NCI-H82 (cell line): ENCODE measurements at regions not wholly inside any gene's neighbourhood (a gene's known extent, or its start where the extent isn't known, plus 50 kb on each side); places are given as distances from the start of the nearest gene placed in this dataset.

Source experiments
- DNase-seq: peaks from one replicate; lab custom pipeline; 2025; lab: John Stamatoyannopoulos, UW

- DNase-seq: no peak
Observed at GRCh38 chr1:209021622-209022021, 561.9 kb upstream of the CAMK1G start.

GRCh38 chr1:209023790-209024189 is 559.7 kb upstream of the CAMK1G start:
- no peak for DNase-seq

- DNase-seq: no peak
Observed at GRCh38 chr1:209029737-209030136, 553.8 kb upstream of the CAMK1G start.

GRCh38 chr1:209030454-209031167 is 552.9 kb upstream of the CAMK1G start:
- no peak for DNase-seq

GRCh38 chr1:209037064-209037463 is 546.5 kb upstream of the CAMK1G start:
- DNase-seq: no peak

GRCh38 chr1:209038316-209038715 is 545.2 kb upstream of the CAMK1G start:
- DNase-seq: no peak

GRCh38 chr1:209038735-209039134 is 544.8 kb upstream of the CAMK1G start:
- DNase-seq: no peak

GRCh38 chr1:209040351-209040750 is 543.2 kb upstream of the CAMK1G start:
- no peak for DNase-seq

GRCh38 chr1:209041927-209042326 is 541.6 kb upstream of the CAMK1G start:
- no peak for DNase-seq

- no peak for DNase-seq
Observed at GRCh38 chr1:209042413-209042812, 541.1 kb upstream of the CAMK1G start.

- no peak for DNase-seq
Observed at GRCh38 chr1:209045331-209046057, 538.0 kb upstream of the CAMK1G start.

GRCh38 chr1:209046058-209046417 is 537.5 kb upstream of the CAMK1G start:
- DNase-seq: no peak

- DNase-seq: no peak
Observed at GRCh38 chr1:209046935-209047334, 536.6 kb upstream of the CAMK1G start.

- DNase-seq: no peak
Observed at GRCh38 chr1:209048941-209049669, 534.4 kb upstream of the CAMK1G start.

- no peak for DNase-seq
Observed at GRCh38 chr1:209051570-209051969, 531.9 kb upstream of the CAMK1G start.

- DNase-seq: no peak
Observed at GRCh38 chr1:209053587-209053986, 529.9 kb upstream of the CAMK1G start.

GRCh38 chr1:209057083-209057482 is 526.4 kb upstream of the CAMK1G start:
- DNase-seq: no peak

GRCh38 chr1:209057901-209058300 is 525.6 kb upstream of the CAMK1G start:
- no peak for DNase-seq

- no peak for DNase-seq
Observed at GRCh38 chr1:209059376-209059775, 524.1 kb upstream of the CAMK1G start.

- no peak for DNase-seq
Observed at GRCh38 chr1:209059981-209060380, 523.5 kb upstream of the CAMK1G start.

GRCh38 chr1:209062081-209062620 is 521.4 kb upstream of the CAMK1G start:
- no peak for DNase-seq

GRCh38 chr1:209062863-209063262 is 520.7 kb upstream of the CAMK1G start:
- DNase-seq: no peak
